GM12801 (cell line): ENCODE measurements at regions not wholly inside any gene's neighbourhood (a gene's known extent, or its start where the extent isn't known, plus 50 kb on each side); places are given as distances from the start of the nearest gene placed in this dataset.

Source experiments
- TF ChIP-seq, protein P1 (sequence below): IDR thresholded peaks from one replicate; pipeline ENCODE4 v1.5.1; 2011; ENCODE audit warnings: control low read depth; ENCODE audit not compliant: insufficient read length; ENCODE audit errors: extremely low read depth

DNA sequence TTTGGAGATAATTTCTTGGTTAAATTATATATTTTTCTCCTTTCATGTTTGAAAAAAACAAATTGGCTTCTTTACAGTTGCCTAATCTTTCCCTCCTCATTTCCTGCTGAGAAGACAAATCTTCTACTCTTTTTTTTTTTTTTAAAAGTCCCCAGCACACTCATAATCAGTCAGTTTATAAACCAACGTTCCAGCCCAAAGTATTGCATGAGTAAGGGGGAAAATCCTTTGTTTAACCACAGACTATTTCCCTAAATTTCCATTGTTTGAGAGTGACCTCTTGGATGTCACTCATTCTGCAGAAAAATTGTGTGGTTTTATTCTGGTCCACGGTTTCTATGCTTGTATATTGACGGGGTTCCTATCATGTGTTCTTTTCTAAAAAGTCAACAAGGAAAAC lies 55.1 kb upstream of the TLR4 start:
- TF ChIP-seq, protein P1, sequence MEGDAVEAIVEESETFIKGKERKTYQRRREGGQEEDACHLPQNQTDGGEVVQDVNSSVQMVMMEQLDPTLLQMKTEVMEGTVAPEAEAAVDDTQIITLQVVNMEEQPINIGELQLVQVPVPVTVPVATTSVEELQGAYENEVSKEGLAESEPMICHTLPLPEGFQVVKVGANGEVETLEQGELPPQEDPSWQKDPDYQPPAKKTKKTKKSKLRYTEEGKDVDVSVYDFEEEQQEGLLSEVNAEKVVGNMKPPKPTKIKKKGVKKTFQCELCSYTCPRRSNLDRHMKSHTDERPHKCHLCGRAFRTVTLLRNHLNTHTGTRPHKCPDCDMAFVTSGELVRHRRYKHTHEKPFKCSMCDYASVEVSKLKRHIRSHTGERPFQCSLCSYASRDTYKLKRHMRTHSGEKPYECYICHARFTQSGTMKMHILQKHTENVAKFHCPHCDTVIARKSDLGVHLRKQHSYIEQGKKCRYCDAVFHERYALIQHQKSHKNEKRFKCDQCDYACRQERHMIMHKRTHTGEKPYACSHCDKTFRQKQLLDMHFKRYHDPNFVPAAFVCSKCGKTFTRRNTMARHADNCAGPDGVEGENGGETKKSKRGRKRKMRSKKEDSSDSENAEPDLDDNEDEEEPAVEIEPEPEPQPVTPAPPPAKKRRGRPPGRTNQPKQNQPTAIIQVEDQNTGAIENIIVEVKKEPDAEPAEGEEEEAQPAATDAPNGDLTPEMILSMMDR = no peak

DNA sequence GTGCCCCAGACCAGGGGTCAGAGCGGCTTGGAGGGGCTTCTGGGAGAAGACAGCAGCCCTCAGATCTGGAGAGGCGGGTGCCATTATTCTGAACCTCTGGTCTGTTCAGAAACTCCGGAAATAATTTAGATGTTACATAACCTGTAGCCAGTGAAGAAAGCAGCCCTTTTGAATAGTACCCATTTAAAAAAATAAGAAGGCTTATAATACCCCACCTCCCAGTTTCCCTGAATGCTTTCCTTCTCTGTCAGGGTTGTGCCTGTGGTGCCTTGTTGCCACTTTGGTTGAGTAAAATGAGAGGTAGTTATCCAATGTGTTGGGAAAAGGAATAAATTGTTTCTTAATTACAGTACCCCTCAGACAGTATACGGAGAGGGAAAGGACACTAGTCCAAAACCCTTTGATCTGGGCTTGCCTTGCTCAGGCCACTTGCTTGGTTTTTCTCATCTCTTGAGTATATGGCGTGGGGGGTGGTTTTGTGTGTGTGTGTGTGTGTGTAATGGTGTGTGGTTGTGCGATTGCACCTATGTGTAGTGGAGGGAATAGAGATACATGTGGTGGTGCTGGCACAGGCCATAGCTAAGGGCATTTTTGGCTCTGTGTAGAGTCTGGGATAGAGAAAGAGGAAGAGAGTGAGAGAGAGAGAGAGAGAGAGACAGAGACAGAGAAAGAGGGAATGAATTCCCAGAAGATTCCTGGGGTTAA lies 59.1 kb upstream of the TLR4 start:
- TF ChIP-seq, protein P1 = no peak

DNA sequence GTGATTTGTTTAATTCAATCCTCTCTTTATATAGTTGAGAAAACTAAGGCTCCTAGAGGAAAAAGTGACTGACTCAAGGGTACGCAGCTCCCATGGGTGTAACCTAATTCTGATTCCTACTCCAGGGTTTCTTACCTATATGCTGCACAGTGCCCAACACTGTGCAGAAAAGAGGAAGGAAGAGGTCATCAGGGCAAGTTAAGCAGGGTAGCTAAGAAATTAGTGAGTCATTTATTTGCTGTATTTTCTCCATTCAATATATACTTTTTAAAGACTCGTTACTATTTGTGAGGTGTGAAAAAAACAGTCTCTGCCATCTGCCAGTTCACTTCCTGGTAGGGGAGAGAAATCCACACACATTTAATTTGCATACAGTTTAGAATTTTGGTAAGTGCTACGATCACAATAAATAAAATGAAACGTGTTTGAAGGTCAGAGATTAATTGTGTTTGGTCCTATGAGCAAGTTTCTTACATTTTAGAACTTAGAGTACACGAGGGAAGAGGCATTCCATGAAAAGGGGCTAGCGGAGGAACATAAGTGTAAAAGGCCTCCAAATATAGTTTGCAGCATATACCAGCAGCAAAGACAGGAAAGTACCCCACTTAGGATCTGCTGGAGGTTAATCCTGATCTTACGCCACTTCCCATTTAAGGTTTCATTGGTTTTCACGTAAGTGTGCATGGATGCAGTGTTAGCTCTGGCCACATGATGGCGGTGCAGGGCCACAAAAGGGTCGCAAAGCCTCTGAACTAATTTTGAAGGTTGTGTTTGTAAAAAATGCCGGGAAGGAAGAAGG lies 59.9 kb upstream of the TLR4 start:
- TF ChIP-seq, protein P1 = no peak

DNA sequence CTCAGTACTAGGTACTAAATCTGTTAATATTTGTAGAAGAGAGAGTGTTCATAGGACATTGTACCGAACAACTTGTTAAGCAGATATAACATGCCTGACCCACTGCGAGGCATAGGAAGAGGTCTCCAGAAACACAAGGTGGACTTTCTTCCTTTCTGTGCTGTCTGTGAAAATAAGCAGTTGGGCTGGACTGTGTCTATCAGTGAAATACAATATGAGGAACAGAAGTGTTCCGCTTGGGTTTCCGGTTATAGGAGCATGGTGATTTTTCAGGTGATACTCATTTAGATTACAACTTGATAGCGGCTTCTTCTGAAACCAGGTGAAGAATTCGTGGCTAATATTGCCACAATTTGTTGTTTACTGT lies 60.9 kb upstream of the TLR4 start:
- TF ChIP-seq, protein P1 = no peak

DNA sequence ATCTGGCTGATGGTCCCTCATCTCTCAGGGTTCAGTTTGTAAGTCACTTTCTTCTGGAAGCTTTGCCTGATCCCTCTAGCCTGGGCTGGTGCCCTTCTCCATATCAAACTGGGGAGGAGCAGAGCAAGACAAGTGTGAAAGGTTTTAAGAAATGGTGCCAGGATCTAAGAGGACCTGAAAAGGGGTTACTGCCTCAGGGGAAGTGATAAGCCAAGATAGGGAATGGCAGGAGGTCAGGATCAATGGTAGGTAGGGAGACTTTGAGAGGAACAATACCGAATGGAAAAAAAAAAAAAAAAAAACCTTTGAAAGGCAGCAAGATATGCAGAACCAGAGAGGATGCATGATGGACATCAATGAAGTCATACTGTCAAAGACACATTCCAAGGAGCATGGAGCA lies 67.5 kb upstream of the TLR4 start:
- TF ChIP-seq, protein P1 = no peak

DNA sequence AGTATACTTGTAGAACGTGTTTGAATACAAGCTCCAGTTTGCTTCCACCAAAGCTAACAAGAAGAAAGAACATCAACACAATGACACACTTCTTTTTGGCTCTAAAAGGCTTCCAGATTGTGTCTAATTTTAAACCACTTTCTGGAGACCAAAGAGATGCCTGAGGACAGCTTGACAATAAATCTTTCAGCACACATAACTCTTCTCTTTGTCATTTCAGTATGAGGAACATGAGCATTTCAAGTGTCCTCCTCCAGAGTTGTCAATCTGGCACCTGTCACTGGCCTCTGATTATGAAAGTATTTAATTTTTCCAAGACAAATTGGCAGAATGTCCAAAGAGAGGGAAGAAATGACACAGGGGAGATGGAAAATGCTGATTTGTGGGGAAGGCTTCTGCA lies 79.0 kb upstream of the TLR4 start:
- TF ChIP-seq, protein P1 = no peak

DNA sequence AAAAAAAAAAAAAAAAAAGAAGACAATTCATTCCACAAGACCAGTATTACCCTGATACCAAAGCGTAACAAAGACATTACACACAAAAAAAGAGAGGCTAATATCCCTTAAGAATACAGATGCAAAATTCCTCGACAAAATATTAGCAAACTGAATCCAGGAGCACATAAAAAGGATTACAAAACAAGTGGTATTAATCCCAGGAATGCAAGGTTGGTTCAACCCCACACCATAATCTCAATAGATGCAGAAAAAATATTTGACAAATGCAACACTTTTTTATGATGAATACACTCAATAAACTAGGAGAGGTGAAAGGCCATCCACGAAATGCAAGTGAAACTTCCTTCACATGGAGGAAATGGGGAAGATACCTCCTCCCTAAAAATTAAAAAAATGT lies 80.1 kb upstream of the TLR4 start:
- TF ChIP-seq, protein P1 = no peak
